ENCODE measurements at regions not wholly inside any gene's neighbourhood (a gene's known extent, or its start where the extent isn't known, plus 50 kb on each side); places are given as distances from the start of the nearest gene placed in this dataset.

- no peak overlapping the region for H3K4me3 ChIP-seq (ENCODE audit: low read depth, low read length)
These were observed 512.3 kb downstream of the ZNF385D start for GRCh38 chr3:21238661-21239060.

GRCh38 chr3:21237638-21238037, 513.4 kb downstream of the ZNF385D start:
- DNase-seq (ENCODE audit: low read depth) = no peak
- TF ChIP-seq POLR2A (IDR thresholded peaks at IDR 0.05; ENCODE audit: extremely low read depth, insufficient read length) (no peak), CTCF (IDR thresholded peaks at IDR 0.05; ENCODE audit: low read depth, low read length) (no peak), MYC (IDR thresholded peaks at IDR 0.05; ENCODE audit: low read depth, low read length) (no peak), MAX (IDR thresholded peaks at IDR 0.05; ENCODE audit: low read depth, low read length) (no peak)
- no peak overlapping the region for H3K4me3 ChIP-seq (ENCODE audit: low read depth, low read length)

More at GRCh38 chr3:21238661-21239060, 512.3 kb downstream of the ZNF385D start:
- DNase-seq (ENCODE audit: low read depth) = no peak
- no peak for TF ChIP-seq CTCF (IDR thresholded peaks at IDR 0.05; ENCODE audit: low read depth, low read length)
- TF ChIP-seq POLR2A (IDR thresholded peaks at IDR 0.05; ENCODE audit: extremely low read depth, insufficient read length) = no peak
- TF ChIP-seq MAX (IDR thresholded peaks at IDR 0.05; ENCODE audit: low read depth, low read length) = no peak
- no peak for TF ChIP-seq MYC (IDR thresholded peaks at IDR 0.05; ENCODE audit: low read depth, low read length)

- no peak for DNase-seq (ENCODE audit: low read depth)
- H3K4me3 ChIP-seq (ENCODE audit: low read depth, low read length) = no peak overlapping the region
- TF ChIP-seq POLR2A (IDR thresholded peaks at IDR 0.05; ENCODE audit: extremely low read depth, insufficient read length) = no peak
- no peak for TF ChIP-seq CTCF (IDR thresholded peaks at IDR 0.05; ENCODE audit: low read depth, low read length)
- TF ChIP-seq MAX (IDR thresholded peaks at IDR 0.05; ENCODE audit: low read depth, low read length) = no peak
- TF ChIP-seq MYC (IDR thresholded peaks at IDR 0.05; ENCODE audit: low read depth, low read length) = no peak
These were observed 515.5 kb downstream of the ZNF385D start for GRCh38 chr3:21235491-21235890.

GRCh38 chr3:21234933-21235332, 516.1 kb downstream of the ZNF385D start:
- TF ChIP-seq MYC (IDR thresholded peaks at IDR 0.05; ENCODE audit: low read depth, low read length) (no peak), POLR2A (IDR thresholded peaks at IDR 0.05; ENCODE audit: extremely low read depth, insufficient read length) (no peak), CTCF (IDR thresholded peaks at IDR 0.05; ENCODE audit: low read depth, low read length) (no peak), MAX (IDR thresholded peaks at IDR 0.05; ENCODE audit: low read depth, low read length) (no peak)

GRCh38 chr3:21229426-21230135, 521.4 kb downstream of the ZNF385D start:
- no peak for DNase-seq (ENCODE audit: low read depth)
- H3K4me3 ChIP-seq (ENCODE audit: low read depth, low read length) = no peak overlapping the region
- no peak for TF ChIP-seq POLR2A (IDR thresholded peaks at IDR 0.05; ENCODE audit: extremely low read depth, insufficient read length)
- no peak for TF ChIP-seq CTCF (IDR thresholded peaks at IDR 0.05; ENCODE audit: low read depth, low read length)
- no peak for TF ChIP-seq MAX (IDR thresholded peaks at IDR 0.05; ENCODE audit: low read depth, low read length)
- no peak for TF ChIP-seq MYC (IDR thresholded peaks at IDR 0.05; ENCODE audit: low read depth, low read length)

More at GRCh38 chr3:21234933-21235332, 516.1 kb downstream of the ZNF385D start:
- DNase-seq (ENCODE audit: low read depth) = no peak
- H3K4me3 ChIP-seq (ENCODE audit: low read depth, low read length) = no peak overlapping the region

All from NB4 (cell line).